ENCODE measurements at regions not wholly inside any gene's neighbourhood (a gene's known extent, or its start where the extent isn't known, plus 50 kb on each side); places are given as distances from the start of the nearest gene placed in this dataset.

DNA sequence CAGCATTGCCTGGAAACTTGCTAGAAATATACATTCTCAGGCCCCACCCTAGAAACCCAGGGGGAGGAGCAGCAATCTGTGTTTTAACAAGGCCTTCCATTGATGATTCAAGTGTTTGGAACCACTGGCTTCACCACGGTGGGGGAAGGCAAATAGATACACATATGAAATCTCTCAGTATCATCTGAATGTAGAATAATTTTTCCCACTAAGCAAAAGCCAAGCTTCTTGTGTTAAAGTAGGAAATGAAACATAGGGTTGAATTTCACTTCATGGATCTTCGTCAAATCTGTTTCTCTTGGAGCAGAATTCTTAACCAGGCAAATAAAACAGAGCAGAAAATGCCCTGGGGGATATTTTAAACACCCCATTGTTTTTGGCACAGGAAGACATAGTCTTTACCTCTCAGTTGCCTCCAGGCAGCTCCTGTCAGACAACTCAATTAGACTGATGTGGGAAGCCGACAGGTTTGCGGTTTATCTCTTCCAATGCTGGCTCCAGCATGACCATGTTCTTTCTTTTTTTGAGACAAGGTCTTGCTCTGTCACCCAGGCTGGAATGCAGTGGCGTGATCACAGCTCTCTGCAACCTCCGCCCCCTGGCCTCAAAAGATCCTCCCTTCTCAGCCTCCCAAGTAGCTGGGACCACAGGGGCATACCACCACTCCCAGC, 213.0 kb downstream of the FOXO1 start:
- Histone ChIP-seq H3K27ac (ENCODE audit: extremely low read depth, low read depth, low read length) (no peak overlapping the region), H3K36me3 (ENCODE audit: control insufficient read depth in 2 of 2, insufficient read depth in 1 of 2, low read length in 2 of 2) (no peaks in the 10 kb centered on the region), H3K4me3 (ENCODE audit: low read depth, low read length) (no peak overlapping the region), H3K9me3 (ENCODE audit: control insufficient read depth, insufficient read depth, low read depth, low read length) (no peaks in the 10 kb centered on the region), H3K4me1 (ENCODE audit: control insufficient read depth, insufficient read depth, low read length) (no peaks in the 10 kb centered on the region)
- CTCF ChIA-PET, result no interaction called here
- TF ChIP-seq, protein P1, sequence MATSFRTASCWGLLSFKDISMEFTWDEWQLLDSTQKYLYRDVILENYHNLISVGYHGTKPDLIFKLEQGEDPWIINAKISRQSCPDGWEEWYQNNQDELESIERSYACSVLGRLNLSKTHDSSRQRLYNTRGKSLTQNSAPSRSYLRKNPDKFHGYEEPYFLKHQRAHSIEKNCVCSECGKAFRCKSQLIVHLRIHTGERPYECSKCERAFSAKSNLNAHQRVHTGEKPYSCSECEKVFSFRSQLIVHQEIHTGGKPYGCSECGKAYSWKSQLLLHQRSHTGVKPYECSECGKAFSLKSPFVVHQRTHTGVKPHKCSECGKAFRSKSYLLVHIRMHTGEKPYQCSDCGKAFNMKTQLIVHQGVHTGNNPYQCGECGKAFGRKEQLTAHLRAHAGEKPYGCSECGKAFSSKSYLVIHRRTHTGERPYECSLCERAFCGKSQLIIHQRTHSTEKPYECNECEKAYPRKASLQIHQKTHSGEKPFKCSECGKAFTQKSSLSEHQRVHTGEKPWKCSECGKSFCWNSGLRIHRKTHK (tag by site-specific recombination; IDR thresholded peaks at IDR 0.05), result no peak
- no peak for TF ChIP-seq ZNF664 (tag by site-specific recombination; IDR thresholded peaks at IDR 0.05)
- TF ChIP-seq ZNF548 (tag by site-specific recombination; IDR thresholded peaks at IDR 0.05), result no peak
- POLR2A ChIA-PET, result no interaction called here

DNA sequence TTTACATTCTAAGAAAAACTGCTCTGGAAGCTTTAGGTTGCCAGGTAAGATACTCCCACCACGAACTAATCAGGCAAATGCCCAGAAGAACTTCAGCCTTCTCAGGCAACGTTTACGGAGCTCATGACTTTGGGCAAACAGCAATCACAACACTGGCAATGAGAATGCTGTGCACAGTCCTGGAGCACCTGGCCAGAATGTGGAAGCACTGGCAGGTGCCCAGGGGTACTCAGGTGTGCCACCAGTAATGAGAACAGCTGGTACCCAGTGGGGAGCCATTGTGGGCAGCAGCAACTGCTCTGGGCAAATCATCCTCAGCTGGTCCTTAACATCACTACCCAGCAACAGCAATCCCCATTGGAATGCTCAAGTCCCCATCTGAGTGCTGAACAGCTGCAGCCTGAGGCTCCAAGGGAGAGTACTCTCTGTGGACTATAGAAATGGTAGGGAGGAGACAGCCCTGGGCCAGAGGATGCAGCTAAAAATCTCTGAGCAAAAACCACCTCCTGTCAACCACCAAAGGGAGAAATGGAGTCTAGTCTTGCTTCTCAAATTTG, 210.0 kb downstream of the FOXO1 start:
- ChIA-PET CTCF (no interaction called here), POLR2A (no interaction called here)
- Histone ChIP-seq H3K9me3 (ENCODE audit: control insufficient read depth, insufficient read depth, low read depth, low read length) (no peaks in the 10 kb centered on the region), H3K4me3 (ENCODE audit: low read depth, low read length) (no peak overlapping the region), H3K36me3 (ENCODE audit: control insufficient read depth in 2 of 2, insufficient read depth in 1 of 2, low read length in 2 of 2) (no peaks in the 10 kb centered on the region), H3K27ac (ENCODE audit: extremely low read depth, low read depth, low read length) (no peak overlapping the region), H3K4me1 (ENCODE audit: control insufficient read depth, insufficient read depth, low read length) (no peaks in the 10 kb centered on the region)
- TF ChIP-seq ZNF426 (tag by site-specific recombination; IDR thresholded peaks at IDR 0.05) (no peak), ZNF2 (tag by site-specific recombination; IDR thresholded peaks at IDR 0.05) (no peak), ZNF10 (tag by site-specific recombination; IDR thresholded peaks at IDR 0.05) (no peak), ZNF24 (tag by site-specific recombination; IDR thresholded peaks at IDR 0.05) (no peak), ZFP41 (tag by site-specific recombination; IDR thresholded peaks at IDR 0.05; ENCODE audit: borderline replicate concordance) (no peak), ZNF544 (tag by site-specific recombination; IDR thresholded peaks at IDR 0.05) (no peak), TCF7L2 (IDR thresholded peaks at IDR 0.05; ENCODE audit: borderline replicate concordance, low read depth, low read length) (no peak)
- TF ChIP-seq, protein P2, sequence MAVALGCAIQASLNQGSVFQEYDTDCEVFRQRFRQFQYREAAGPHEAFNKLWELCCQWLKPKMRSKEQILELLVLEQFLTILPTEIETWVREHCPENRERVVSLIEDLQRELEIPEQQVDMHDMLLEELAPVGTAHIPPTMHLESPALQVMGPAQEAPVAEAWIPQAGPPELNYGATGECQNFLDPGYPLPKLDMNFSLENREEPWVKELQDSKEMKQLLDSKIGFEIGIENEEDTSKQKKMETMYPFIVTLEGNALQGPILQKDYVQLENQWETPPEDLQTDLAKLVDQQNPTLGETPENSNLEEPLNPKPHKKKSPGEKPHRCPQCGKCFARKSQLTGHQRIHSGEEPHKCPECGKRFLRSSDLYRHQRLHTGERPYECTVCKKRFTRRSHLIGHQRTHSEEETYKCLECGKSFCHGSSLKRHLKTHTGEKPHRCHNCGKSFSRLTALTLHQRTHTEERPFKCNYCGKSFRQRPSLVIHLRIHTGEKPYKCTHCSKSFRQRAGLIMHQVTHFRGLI (tag by site-specific recombination; IDR thresholded peaks at IDR 0.05), result no peak
- TF ChIP-seq, protein P3, sequence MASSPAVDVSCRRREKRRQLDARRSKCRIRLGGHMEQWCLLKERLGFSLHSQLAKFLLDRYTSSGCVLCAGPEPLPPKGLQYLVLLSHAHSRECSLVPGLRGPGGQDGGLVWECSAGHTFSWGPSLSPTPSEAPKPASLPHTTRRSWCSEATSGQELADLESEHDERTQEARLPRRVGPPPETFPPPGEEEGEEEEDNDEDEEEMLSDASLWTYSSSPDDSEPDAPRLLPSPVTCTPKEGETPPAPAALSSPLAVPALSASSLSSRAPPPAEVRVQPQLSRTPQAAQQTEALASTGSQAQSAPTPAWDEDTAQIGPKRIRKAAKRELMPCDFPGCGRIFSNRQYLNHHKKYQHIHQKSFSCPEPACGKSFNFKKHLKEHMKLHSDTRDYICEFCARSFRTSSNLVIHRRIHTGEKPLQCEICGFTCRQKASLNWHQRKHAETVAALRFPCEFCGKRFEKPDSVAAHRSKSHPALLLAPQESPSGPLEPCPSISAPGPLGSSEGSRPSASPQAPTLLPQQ (tag by site-specific recombination; IDR thresholded peaks at IDR 0.05), result no peak

DNA sequence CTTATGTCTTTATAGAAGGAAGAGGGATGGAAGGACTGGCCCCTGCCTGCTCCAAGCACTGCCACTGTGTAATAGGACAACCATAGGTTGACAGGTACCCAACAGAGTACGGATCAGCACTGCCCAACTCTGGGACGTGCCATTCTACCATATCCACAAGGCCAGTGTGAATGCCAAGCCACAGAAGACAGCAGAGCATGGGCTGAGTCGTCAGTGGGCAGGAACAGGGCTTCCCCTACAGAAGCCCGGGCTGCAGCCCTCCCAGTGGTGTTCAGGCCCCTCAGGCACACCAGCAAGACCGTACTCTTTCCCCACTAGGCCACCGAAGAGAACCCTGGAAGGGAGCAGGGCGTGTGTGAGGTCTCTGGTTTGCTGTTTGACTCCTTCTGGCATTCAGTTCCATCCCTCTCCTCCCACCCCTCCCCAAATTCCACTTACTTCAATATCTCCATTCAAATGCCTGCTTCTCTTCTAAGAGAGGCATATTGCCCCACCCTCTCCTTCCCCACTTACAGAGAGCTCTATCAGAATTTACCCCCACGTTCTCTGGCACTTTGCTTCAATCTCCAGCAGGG, 209.4 kb downstream of the FOXO1 start:
- POLR2A ChIA-PET, result no interaction called here
- Histone ChIP-seq H3K9me3 (ENCODE audit: control insufficient read depth, insufficient read depth, low read depth, low read length) (no peaks in the 10 kb centered on the region), H3K27ac (ENCODE audit: extremely low read depth, low read depth, low read length) (no peak overlapping the region), H3K4me3 (ENCODE audit: low read depth, low read length) (no peak overlapping the region), H3K4me1 (ENCODE audit: control insufficient read depth, insufficient read depth, low read length) (no peaks in the 10 kb centered on the region), H3K36me3 (ENCODE audit: control insufficient read depth in 2 of 2, insufficient read depth in 1 of 2, low read length in 2 of 2) (no peaks in the 10 kb centered on the region)
- TF ChIP-seq, protein P4, sequence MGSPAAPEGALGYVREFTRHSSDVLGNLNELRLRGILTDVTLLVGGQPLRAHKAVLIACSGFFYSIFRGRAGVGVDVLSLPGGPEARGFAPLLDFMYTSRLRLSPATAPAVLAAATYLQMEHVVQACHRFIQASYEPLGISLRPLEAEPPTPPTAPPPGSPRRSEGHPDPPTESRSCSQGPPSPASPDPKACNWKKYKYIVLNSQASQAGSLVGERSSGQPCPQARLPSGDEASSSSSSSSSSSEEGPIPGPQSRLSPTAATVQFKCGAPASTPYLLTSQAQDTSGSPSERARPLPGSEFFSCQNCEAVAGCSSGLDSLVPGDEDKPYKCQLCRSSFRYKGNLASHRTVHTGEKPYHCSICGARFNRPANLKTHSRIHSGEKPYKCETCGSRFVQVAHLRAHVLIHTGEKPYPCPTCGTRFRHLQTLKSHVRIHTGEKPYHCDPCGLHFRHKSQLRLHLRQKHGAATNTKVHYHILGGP (tag by site-specific recombination; IDR thresholded peaks at IDR 0.05), result no peak
- CTCF ChIA-PET, result no interaction called here
